ENCODE measurements at regions not wholly inside any gene's neighbourhood (a gene's known extent, or its start where the extent isn't known, plus 50 kb on each side); places are given as distances from the start of the nearest gene placed in this dataset.

DNA sequence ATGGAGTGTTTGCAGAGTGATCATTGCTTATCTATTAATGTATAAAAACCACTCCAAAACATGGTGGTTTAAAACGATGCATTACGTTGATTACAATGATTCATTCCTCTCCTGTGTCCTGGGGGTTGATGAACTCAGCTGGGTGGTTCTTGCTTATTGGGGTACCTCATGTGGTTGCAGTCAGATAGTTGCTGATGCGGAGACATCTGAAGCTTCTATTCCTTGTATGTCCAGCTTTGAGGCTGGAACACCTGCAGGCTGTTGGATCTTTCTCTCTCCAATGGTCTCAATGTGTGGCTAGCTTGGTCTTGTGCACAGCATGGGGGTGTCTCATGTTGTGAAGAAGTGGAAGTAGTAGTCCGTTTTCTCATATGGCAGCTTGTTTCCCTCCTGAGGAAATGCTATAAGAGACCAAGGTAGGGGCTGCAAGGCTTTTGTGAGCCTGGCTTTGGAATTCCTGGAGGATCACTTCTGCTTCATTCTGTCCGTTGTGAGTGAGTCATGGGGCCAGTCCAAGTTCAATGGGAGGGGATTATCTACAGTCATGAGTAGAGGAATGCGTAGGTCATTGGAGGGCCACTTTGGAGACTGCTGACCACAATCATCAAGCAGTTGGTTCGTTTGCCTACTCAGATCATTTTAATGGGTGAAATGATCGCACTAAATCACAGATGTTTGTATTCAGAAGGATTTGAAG is 601.0 kb downstream of the SLC4A3 start:
- no peak overlapping the region for H3K4me3 ChIP-seq (ENCODE audit: low read depth, low read length)
- TF ChIP-seq, protein P1, sequence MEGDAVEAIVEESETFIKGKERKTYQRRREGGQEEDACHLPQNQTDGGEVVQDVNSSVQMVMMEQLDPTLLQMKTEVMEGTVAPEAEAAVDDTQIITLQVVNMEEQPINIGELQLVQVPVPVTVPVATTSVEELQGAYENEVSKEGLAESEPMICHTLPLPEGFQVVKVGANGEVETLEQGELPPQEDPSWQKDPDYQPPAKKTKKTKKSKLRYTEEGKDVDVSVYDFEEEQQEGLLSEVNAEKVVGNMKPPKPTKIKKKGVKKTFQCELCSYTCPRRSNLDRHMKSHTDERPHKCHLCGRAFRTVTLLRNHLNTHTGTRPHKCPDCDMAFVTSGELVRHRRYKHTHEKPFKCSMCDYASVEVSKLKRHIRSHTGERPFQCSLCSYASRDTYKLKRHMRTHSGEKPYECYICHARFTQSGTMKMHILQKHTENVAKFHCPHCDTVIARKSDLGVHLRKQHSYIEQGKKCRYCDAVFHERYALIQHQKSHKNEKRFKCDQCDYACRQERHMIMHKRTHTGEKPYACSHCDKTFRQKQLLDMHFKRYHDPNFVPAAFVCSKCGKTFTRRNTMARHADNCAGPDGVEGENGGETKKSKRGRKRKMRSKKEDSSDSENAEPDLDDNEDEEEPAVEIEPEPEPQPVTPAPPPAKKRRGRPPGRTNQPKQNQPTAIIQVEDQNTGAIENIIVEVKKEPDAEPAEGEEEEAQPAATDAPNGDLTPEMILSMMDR (IDR thresholded peaks at IDR 0.05; ENCODE audit: insufficient read depth, low read depth, low read length) = no peak
- peak; percentile 92 for DNase-seq (ENCODE audit: low read depth)

DNA sequence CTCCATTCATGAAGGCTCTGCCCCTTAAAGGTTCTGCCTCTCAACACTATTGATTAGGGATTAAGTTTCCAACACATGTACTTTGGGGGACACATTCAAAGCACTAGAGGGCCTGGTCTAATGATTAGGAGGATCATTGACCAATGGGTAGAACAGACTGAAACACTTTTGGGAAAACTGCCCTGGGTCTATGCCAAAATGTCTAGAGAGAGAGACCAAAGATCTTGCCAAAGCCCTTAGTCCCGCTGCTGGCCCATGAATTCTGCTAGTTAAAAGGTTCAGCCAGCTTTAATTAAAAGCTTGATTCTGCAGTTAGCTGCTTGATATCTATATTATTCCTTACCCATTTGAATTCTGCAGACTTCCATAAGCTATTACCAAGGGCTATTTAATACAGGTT is 613.2 kb downstream of the SLC4A3 start:
- DNase-seq (ENCODE audit: low read depth) = no peak
- H3K4me3 ChIP-seq (ENCODE audit: low read depth, low read length) = no peak overlapping the region
- TF ChIP-seq, protein P1 (IDR thresholded peaks at IDR 0.05; ENCODE audit: insufficient read depth, low read depth, low read length) = no peak

DNA sequence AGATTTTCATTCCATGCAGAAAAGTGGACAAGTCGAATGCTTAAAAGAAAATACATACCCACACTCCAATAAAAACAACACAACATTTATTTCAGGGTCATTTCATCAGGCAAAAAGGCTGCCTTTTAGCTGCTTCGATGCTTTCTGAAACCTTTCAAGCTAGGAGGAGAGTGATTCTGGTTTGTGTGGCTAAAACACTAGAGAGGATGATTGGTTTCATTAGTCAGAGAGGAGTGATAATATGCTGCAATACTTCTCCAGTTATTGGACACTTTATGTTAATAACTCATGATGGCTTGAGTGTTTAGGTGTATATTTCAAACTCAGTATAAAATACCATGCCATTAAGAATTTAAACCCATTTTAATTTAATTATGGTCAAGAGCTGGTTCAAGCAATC is 614.0 kb downstream of the SLC4A3 start:
- DNase-seq (ENCODE audit: low read depth) = no peak
- TF ChIP-seq, protein P1 (IDR thresholded peaks at IDR 0.05; ENCODE audit: insufficient read depth, low read depth, low read length) = no peak

DNA sequence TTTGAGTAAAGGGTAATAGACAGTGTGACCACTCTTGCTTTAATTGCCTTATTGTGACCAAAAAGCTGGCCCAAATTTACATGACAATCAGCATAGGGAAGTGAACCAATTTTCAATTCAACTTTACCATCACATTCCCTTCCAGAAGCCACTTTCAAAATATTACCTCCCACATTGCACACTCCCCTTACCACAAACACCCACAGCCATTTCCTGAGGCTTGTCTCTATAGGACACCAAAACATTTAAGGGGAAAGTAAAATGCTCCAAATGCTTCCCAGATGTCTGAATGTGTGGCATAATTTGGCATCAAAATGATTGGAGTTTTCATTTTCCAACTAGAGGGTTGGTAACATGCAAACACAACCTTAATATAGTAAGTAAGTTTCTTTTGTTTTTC is 616.1 kb downstream of the SLC4A3 start:
- TF ChIP-seq, protein P1 (IDR thresholded peaks at IDR 0.05; ENCODE audit: insufficient read depth, low read depth, low read length) = no peak
- no peak overlapping the region for H3K4me3 ChIP-seq (ENCODE audit: low read depth, low read length)

More for the DNA sequence above, 614.0 kb downstream of the SLC4A3 start:
- no peak overlapping the region for H3K4me3 ChIP-seq (ENCODE audit: low read depth, low read length)

DNA sequence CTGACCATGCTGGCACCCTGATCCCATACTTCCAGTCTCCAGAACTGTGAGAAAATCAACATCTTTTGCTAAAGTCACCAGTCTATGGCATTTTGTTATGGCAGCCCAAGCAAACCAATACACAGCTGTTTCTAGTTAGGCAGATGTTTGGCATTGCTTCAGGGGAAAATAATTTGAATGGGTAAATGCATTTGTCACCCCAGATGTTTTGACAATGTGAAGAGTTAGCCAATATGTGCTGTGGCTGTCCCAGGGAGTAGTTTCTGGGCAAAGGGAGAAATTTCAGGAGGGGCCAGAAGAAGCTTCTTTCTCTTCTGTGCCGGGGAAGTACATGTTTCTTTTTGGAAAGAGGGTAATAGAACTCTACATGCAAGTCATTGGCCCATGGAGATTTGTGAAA is 619.0 kb downstream of the SLC4A3 start:
- DNase-seq (ENCODE audit: low read depth) = peak; percentile 6
- TF ChIP-seq, protein P1 (IDR thresholded peaks at IDR 0.05; ENCODE audit: insufficient read depth, low read depth, low read length) = no peak
- H3K4me3 ChIP-seq (ENCODE audit: low read depth, low read length) = no peak overlapping the region

More for the DNA sequence above, 616.1 kb downstream of the SLC4A3 start:
- no peak for DNase-seq (ENCODE audit: low read depth)

DNA sequence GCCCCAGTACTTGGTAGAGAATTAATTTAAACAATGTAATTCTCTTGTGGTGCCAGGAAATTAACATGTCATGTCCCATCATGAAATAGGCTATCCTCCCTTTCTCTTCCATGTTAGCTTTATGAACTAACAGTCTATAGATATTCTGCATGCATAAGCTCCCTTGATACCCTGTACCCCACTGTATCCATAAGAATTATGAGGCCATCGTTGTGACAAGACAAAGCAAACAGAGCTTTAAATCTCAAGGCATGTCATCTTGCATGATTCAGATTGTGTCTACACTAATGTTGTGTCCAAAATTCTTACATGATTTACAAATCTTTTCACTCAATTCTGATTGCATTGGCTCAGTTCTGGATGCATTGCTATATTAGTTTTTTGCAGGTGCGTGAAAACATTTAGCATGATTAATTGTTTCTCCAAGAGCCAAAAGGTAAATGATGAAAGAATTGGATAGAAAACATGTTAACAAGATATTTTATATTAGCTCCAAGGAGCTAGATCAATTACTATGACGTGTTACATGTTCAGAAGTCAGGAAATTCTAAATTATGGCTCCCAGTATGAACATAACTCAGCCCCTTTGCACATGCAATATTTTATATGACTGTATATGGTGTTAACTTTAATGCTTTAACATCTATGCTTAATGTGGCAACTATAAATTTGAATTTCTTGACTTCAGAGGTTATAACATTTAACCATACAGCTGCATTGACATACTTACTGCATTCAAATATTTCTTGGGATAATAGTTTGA is 620.3 kb downstream of the SLC4A3 start:
- no peak for DNase-seq (ENCODE audit: low read depth)
- no peak overlapping the region for H3K4me3 ChIP-seq (ENCODE audit: low read depth, low read length)
- TF ChIP-seq, protein P1 (IDR thresholded peaks at IDR 0.05; ENCODE audit: insufficient read depth, low read depth, low read length) = no peak
